ENCODE measurements at regions not wholly inside any gene's neighbourhood (a gene's known extent, or its start where the extent isn't known, plus 50 kb on each side); places are given as distances from the start of the nearest gene placed in this dataset.
"Not testable (repeated sequence)": the region's sequence is repeated elsewhere in the genome, so short reads cannot be mapped to it uniquely, and the experiment has no call there.

- BruUV-seq (replicated peaks); ATAC-seq (ENCODE audit: low read depth); CTCF ChIA-PET; H3K4ac ChIP-seq (ENCODE audit: low read depth, low read length); H3K27me3 ChIP-seq (ENCODE audit: control insufficient read depth, insufficient read depth, low read length); dilution Hi-C loops (cut with HindIII; ENCODE audit: low sequenced_read_pairs, unreplicated experiment); H3K9ac ChIP-seq (ENCODE audit: low read depth, low read length); H3K18ac ChIP-seq (ENCODE audit: low read depth, low read length); H3K4me1 ChIP-seq (ENCODE audit: control insufficient read depth, insufficient read depth, low read length); H2AK5ac ChIP-seq (ENCODE audit: low read depth, low read length); H2BK120ac ChIP-seq (ENCODE audit: low read depth, low read length); H2AK9ac ChIP-seq (replicated peaks; ENCODE audit: low read depth, low read length, poor library complexity); H4K91ac ChIP-seq (ENCODE audit: insufficient read depth, low read depth, low read length); H3K4me2 ChIP-seq (ENCODE audit: low read depth, low read length); H3K36me3 ChIP-seq (ENCODE audit: control insufficient read depth, insufficient read depth, low read length); intact Hi-C loops (cut with micrococcal nuclease); H2BK5ac ChIP-seq (ENCODE audit: low read depth, low read length, poor library complexity, severe bottlenecking); H4K20me1 ChIP-seq (ENCODE audit: insufficient read depth, low read length); H3K23ac ChIP-seq (ENCODE audit: low read depth, low read length); H2BK15ac ChIP-seq (ENCODE audit: low read depth, low read length); H2AFZ ChIP-seq (replicated peaks; ENCODE audit: low read length, poor library complexity); in situ Hi-C loops (cut with MboI; ENCODE audit: low sequenced_read_pairs); H3K9me3 ChIP-seq (ENCODE audit: control insufficient read depth, insufficient read depth, low read length); POLR2A ChIA-PET (ENCODE audit: unreplicated experiment); H3K79me1 ChIP-seq (ENCODE audit: low read depth in 1 of 2, low read length in 2 of 2); H4K8ac ChIP-seq (ENCODE audit: low read depth in 2 of 2, low read length in 2 of 2); H3K4me3 ChIP-seq (ENCODE audit: insufficient read depth, low read depth, low read length); H2BK20ac ChIP-seq (ENCODE audit: low read depth, low read length); H3K14ac ChIP-seq (replicated peaks; ENCODE audit: low read depth, low read length); H3K9me1 ChIP-seq (ENCODE audit: insufficient read depth, low read length); H3K56ac ChIP-seq (ENCODE audit: extremely low read depth, insufficient read depth, low read length); DNase-seq; H4K5ac ChIP-seq (ENCODE audit: low read depth, low read length); H3K27ac ChIP-seq (ENCODE audit: insufficient read depth, low read length): not testable (repeated sequence)
- WGBS, 2 experiments (ENCODE audit: extremely low coverage in 2 of 2, insufficient read length in 1 of 2) = 33 to 100% methylated on average over 1 to 2 of the region's 2 CpGs
Observed at GRCh38 chr20:28640831-28641230, 2616.6 kb upstream of the DEFB115 start.
